BE2C (cell line): ENCODE measurements at regions not wholly inside any gene's neighbourhood (a gene's known extent, or its start where the extent isn't known, plus 50 kb on each side); places are given as distances from the start of the nearest gene placed in this dataset.

Experiments
- DNase-seq: peaks from one replicate; pipeline ENCODE4 v3.0.0-alpha.2; 2020
- H3K27me3 ChIP-seq: fragments of 250-450 bp; sonication (Bioruptor Pico); 2 replicates; pipeline ENCODE4 v1.5.1; 2020; ENCODE audit warnings: mild to moderate bottlenecking
- H3K36me3 ChIP-seq: fragments of 250-450 bp; sonication (Bioruptor Pico); 2 replicates; pipeline ENCODE4 v1.5.1; 2020; ENCODE audit warnings: mild to moderate bottlenecking
- H3K4me1 ChIP-seq: fragments of 250-450 bp; sonication (Bioruptor Pico); 2 replicates; pipeline ENCODE4 v1.5.1; 2020
- H3K4me3 ChIP-seq: 2 replicates; pipeline ENCODE4 v1.5.1; 2011; ENCODE audit warnings: low read depth, low read length
- H3K9me3 ChIP-seq: fragments of 250-450 bp; sonication (Bioruptor Pico); 2 replicates; pipeline ENCODE4 v1.5.1; 2020
- TF ChIP-seq, protein P1 (sequence below): IDR thresholded peaks from 2 replicates; pipeline ENCODE4 v1.5.1; 2012; ENCODE audit warnings: mild to moderate bottlenecking, low read depth, low read length

GRCh38 chr18:66077066-66077465 is 326.3 kb downstream of the CDH7 start:
- H3K27me3 ChIP-seq, result no peaks in the 10 kb centered on the region
- no peaks in the 10 kb centered on the region for H3K9me3 ChIP-seq
- no peak for DNase-seq
- TF ChIP-seq, protein P1, sequence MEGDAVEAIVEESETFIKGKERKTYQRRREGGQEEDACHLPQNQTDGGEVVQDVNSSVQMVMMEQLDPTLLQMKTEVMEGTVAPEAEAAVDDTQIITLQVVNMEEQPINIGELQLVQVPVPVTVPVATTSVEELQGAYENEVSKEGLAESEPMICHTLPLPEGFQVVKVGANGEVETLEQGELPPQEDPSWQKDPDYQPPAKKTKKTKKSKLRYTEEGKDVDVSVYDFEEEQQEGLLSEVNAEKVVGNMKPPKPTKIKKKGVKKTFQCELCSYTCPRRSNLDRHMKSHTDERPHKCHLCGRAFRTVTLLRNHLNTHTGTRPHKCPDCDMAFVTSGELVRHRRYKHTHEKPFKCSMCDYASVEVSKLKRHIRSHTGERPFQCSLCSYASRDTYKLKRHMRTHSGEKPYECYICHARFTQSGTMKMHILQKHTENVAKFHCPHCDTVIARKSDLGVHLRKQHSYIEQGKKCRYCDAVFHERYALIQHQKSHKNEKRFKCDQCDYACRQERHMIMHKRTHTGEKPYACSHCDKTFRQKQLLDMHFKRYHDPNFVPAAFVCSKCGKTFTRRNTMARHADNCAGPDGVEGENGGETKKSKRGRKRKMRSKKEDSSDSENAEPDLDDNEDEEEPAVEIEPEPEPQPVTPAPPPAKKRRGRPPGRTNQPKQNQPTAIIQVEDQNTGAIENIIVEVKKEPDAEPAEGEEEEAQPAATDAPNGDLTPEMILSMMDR, result no peak
- no peaks in the 10 kb centered on the region for H3K36me3 ChIP-seq
- no peak overlapping the region for H3K4me3 ChIP-seq
- H3K4me1 ChIP-seq, result no peaks in the 10 kb centered on the region

- TF ChIP-seq, protein P1, result no peak
- Histone ChIP-seq H3K9me3 (no peaks in the 10 kb centered on the region), H3K4me1 (no peaks in the 10 kb centered on the region), H3K27me3 (no peaks in the 10 kb centered on the region), H3K36me3 (no peaks in the 10 kb centered on the region), H3K4me3 (no peak overlapping the region)
- DNase-seq, result no peak
Measured at GRCh38 chr18:66066191-66066590, 315.4 kb downstream of the CDH7 start.

DNA sequence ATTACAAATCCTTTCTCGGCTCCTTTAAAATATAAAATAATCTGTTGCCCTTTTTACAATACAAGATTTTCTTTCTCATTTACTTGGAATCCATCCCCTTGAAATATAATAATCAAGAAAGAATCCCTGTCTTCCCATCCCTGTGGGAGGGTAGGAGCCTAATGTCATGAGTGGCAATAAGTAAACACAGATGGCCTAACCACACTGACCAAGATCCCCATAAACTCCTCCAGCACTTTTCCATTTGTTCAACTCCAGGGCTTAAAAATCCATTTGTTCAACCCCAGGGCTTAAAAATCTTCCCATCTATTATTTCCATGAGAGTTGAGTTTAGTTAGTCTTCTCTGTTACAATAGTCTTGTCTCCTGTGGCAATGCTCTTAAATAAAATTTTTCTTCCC is 297.6 kb downstream of the CDH7 start:
- Histone ChIP-seq H3K9me3 (no peaks in the 10 kb centered on the region), H3K4me1 (no peaks in the 10 kb centered on the region), H3K27me3 (no peaks in the 10 kb centered on the region), H3K4me3 (no peak overlapping the region), H3K36me3 (no peaks in the 10 kb centered on the region)
- TF ChIP-seq, protein P1, result no peak
- no peak for DNase-seq

- DNase-seq, result no peak
- H3K27me3 ChIP-seq, result no peaks in the 10 kb centered on the region
- no peaks in the 10 kb centered on the region for H3K36me3 ChIP-seq
- no peak overlapping the region for H3K4me3 ChIP-seq
- H3K9me3 ChIP-seq, result no peaks in the 10 kb centered on the region
- TF ChIP-seq, protein P1, result no peak
- H3K4me1 ChIP-seq, result no peaks in the 10 kb centered on the region
Measured at GRCh38 chr18:66046032-66046602, 295.3 kb downstream of the CDH7 start.

DNA sequence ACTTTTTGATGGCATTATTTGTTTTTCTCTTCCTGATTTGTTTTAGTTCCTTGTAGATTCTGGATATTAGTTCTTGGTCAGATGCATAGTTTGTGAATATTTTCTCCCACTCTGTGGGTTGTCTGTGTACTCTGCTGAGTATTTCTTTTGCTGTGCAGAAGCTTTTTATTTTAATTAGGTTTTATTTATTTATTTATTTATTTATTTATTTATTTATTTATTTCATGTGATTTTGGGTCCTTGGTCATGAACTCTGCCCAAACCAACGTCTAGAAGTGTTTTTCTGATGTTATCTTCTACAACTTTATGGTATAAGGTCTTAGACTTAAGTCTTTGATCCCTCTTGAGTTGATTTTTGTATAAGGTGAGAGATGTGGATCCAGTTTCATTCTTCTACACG is 292.2 kb downstream of the CDH7 start:
- TF ChIP-seq, protein P1, result no peak
- Histone ChIP-seq H3K4me1 (no peaks in the 10 kb centered on the region), H3K4me3 (no peak overlapping the region), H3K36me3 (no peaks in the 10 kb centered on the region), H3K9me3 (no peaks in the 10 kb centered on the region), H3K27me3 (no peaks in the 10 kb centered on the region)
- no peak for DNase-seq

GRCh38 chr18:66013969-66014368 is 263.2 kb downstream of the CDH7 start:
- Histone ChIP-seq H3K27me3 (no peaks in the 10 kb centered on the region), H3K9me3 (no peaks in the 10 kb centered on the region), H3K36me3 (no peaks in the 10 kb centered on the region), H3K4me1 (no peaks in the 10 kb centered on the region), H3K4me3 (no peak overlapping the region)
- TF ChIP-seq, protein P1, result no peak
- DNase-seq, result no peak
